ENCODE measurements at regions not wholly inside any gene's neighbourhood (a gene's known extent, or its start where the extent isn't known, plus 50 kb on each side); places are given as distances from the start of the nearest gene placed in this dataset.
"Not testable (repeated sequence)": the region's sequence is repeated elsewhere in the genome, so short reads cannot be mapped to it uniquely, and the experiment has no call there.

DNA sequence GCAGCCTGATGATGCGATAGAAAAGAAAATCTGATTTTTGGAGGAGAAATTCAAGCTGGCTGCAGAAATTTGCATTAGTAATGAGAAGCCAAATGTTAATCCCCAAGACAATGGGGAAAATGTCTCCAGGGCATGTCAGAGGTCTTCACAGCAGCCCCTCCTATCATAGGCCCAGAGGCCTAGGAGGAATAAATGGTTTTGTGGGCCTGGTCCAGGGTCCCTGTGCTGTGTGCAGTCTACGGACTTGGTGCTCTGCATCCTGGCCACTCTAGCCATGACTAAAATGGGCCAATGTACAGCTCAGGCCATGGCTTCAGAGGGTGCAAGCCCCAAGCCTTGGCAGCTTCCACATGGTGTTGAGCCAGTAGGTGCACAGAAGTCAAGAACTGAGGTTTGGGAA is 303.8 kb upstream of the SEMA3C start:
- not testable (repeated sequence) for DNase-seq (ENCODE audit: low read depth)

DNA sequence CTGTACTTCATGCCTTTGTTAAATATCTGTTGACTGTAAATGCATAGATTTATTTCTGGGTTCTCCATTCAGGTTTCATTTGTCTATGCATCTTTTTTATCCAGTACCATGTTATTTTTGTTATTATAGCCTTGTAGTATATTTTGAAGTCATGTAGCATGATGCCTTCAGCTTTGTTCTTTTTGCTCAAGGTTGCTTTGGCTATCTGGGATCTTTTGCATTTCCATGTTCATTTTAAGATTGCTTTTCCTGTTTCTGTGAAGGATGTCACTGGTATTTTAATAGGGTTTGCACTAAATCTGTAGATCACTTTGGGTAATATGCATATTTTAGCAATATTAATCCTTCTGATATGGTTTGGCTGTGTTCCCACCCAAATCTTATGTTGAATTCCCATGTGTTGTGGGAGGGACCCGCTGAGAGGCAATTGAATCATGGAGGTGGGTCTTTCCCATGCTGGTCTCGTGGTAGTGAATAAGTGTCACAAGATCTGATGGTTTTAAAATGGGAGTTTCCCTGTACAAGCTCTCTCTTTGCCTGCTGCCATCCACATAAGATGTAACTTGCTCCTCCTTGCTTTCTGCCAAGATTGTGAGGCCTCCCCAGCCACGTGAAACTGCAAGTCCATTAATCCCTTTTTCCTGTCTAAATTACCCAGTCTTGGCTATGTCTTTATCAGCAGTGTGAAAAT is 302.8 kb upstream of the SEMA3C start:
- DNase-seq (ENCODE audit: low read depth): no peak

DNA sequence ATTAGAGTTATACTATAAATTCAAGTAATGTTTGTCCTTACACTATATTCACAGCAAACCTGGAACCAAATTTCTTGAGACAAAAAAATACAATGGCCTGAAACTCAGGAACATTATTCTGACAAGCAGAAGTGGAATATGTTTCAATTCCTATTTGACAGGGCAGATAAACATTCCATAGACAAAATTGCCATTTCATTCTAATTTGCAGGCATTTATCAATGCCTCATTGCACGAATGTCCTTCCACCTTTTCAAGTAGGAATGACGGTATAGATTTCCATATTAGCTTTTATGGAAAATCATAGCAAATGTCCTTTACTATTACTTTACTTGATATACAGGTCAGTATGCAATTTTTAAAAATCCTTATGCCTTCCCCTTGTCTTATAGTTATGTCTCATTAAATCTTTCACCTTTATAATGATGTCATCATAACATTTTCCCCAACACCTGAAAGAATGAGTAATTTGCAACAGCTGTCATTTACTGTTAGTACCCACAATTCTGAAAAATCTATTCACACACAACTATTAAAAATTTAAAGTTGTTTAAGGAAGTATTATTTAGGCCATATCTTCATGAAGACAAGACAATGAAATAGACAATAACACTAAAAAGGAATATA is 299.7 kb upstream of the SEMA3C start:
- DNase-seq (ENCODE audit: low read depth): no peak

DNA sequence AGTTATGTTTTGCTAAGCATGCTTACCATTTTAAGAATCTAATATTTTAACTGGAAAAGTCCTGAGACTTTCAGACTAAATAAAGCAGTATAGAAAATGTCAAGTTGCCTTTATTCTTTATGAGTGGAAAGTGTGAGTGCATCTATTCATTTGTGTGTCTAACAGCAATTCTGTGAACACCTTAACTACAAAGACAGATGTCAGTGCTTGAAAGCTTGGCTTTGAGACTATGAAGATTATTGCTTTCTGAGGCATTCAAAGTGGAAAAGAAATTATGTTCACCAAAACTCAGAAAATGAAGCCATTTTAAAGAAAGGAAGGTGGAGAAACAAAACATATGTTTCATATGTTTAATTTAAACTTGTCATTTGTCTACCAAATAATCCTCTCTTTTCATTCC is 294.5 kb upstream of the SEMA3C start:
- no peak for DNase-seq (ENCODE audit: low read depth)

DNA sequence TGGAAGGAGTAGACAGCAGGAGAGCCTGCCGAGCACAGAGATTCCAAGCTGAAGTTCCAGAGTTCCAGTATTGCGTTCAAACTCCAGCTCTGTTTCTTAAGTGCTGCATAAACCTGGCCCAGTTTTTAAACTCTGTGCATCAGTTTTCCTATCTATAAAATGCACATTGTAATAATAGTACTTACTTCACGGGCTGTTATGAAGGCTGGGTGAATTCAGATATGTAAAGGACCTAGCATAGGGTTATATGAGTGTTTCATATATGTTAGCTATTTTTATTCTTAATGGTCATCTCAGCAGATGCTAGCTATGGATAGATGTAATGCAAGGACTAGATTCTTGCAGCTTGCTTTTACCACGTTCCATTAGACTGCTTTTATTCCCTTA is 293.1 kb upstream of the SEMA3C start:
- no peak for DNase-seq (ENCODE audit: low read depth)

- DNase-seq (ENCODE audit: low read depth): peak; percentile 69
Measured at GRCh38 chr7:81211204-81211933, 292.5 kb upstream of the SEMA3C start.

DNA sequence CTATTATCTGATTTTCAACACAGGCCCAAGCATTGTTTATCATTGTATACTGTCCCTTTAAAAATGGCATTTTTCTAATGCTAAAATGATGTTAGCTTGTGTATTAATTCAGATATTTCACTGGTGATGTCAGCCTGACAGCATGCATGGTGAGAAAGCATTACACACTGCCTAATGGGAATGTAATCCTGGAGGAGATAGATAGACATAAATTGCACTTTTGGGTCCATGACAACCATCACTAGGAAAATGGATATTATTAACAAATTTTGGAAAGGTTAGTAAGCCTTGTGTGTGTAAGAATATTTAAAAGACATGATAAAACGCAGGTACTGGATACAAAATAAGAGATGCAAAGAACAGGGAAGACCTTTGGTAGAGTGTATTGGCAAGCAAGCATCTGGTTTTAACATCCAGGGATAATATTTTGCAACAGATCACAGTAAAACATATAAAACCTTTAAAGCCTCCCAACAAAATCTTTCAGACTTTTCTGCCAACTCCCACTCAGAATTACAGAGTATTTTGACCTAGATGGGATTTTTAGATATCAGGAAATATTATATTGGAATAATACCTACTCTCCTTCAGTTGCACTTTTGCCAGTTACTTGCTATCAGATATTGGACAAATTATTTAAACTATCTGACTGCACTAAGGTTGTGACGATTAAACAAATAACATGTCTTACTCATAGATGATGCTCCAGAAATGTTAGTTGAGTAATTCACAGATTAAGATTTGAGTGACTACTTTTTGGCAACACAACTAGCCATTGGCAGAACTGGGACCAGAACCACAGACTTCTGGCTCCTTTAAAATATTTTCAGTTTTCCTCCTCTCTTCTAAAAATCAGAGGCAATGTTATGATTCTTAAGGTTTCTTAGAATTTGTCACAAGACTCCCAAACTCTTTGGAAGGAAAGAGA is 291.6 kb upstream of the SEMA3C start:
- DNase-seq (ENCODE audit: low read depth): no peak

GRCh38 chr7:81209059-81209458 is 290.2 kb upstream of the SEMA3C start:
- DNase-seq (ENCODE audit: low read depth): peak; percentile 93

- DNase-seq (ENCODE audit: low read depth): no peak
Measured at GRCh38 chr7:81207801-81208200, 288.9 kb upstream of the SEMA3C start.

- peak; percentile 46 for DNase-seq (ENCODE audit: low read depth)
Measured at GRCh38 chr7:81206667-81207360, 288.0 kb upstream of the SEMA3C start.

- no peak for DNase-seq (ENCODE audit: low read depth)
Measured at GRCh38 chr7:81206217-81206616, 287.4 kb upstream of the SEMA3C start.

GRCh38 chr7:81201188-81201587 is 282.3 kb upstream of the SEMA3C start:
- no peak for DNase-seq (ENCODE audit: low read depth)

GRCh38 chr7:81198766-81199165 is 279.9 kb upstream of the SEMA3C start:
- DNase-seq (ENCODE audit: low read depth): no peak

DNA sequence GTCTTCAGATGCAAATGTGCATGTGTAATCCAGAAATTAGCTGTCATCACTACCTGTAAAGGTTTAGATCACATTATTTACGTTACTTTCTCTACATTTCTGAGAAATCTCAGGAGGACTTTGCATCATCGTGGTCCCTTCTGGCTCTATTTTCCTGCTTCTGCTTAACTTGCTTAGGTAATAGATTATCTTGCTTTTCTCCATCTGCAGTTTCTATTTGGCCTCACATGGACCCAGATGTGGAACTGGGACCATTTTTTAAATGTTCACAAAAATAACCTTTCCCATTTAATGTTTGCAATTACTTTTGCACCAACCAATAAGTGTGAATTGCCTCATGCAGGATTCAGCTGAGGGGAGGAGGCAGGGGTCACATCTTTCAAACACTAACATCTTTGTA is 278.4 kb upstream of the SEMA3C start:
- DNase-seq (ENCODE audit: low read depth): no peak

- DNase-seq (ENCODE audit: low read depth): no peak
Measured at GRCh38 chr7:81195033-81195432, 276.2 kb upstream of the SEMA3C start.

GRCh38 chr7:81190997-81191768 is 272.3 kb upstream of the SEMA3C start:
- DNase-seq (ENCODE audit: low read depth): no peak

GRCh38 chr7:81187753-81188152 is 268.9 kb upstream of the SEMA3C start:
- DNase-seq (ENCODE audit: low read depth): no peak

GRCh38 chr7:81186691-81187090 is 267.8 kb upstream of the SEMA3C start:
- DNase-seq (ENCODE audit: low read depth): no peak

DNA sequence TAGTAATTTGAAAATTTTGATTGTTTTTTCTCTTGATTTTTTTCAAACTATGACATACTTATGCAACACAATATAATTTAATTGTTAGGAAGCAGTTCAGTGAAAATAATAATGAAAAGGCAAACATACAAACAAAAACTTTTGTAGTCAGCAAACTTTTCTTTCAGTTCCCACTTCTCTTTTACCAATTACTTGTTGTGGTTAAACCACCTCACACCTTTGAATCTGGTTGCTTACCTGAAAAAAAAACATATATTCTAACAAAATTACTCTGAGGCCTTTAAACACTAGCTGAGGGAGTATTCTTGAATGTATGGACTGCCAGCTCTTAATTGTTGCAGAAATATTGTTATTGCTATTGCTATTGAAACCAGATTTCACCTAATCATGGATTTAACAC is 266.2 kb upstream of the SEMA3C start:
- DNase-seq (ENCODE audit: low read depth): no peak

DNA sequence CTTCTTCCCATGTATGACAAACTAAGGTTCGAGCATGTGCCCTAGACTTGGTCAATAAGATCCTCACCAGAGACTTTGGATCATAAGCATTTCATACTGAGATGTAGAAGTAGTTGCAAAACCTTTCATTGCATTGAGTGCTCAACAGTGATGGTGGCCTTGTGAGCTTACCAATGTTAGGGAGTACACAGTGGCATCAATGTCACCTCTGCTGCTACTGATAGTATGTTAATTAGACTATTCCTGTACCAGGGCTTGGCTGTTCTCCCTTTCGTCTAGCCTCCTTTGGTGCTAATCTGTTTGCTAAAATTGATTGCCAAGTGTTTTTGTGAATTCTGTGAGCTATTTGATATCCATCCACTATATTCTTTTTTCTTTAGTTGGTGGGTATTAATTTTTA is 264.5 kb upstream of the SEMA3C start:
- no peak for DNase-seq (ENCODE audit: low read depth)

GRCh38 chr7:81182056-81182455 is 263.2 kb upstream of the SEMA3C start:
- DNase-seq (ENCODE audit: low read depth): not testable (repeated sequence)
